Right atrium auricular region (tissue), 2 donors: ENCODE measurements at regions not wholly inside any gene's neighbourhood (a gene's known extent, or its start where the extent isn't known, plus 50 kb on each side); places are given as distances from the start of the nearest gene placed in this dataset.

Experiments
- DNase-seq: peaks from one replicate; pipeline ENCODE4 v3.0.0-alpha.2; 2019; ENCODE audit warnings: low spot score
- H3K27ac ChIP-seq, 2 donors: fragments of 200-600 bp; sonication (generic); 1 replicate in 1 of 2; 2 replicates in 1 of 2; pipeline ENCODE4 v1.5.1; 2016 to 2019
- H3K27me3 ChIP-seq, 2 donors: fragments of 200-600 bp; sonication (generic); one replicate each; pipeline versions ENCODE4 v1.5.1 to v1.6.0; 2017 to 2019
- H3K36me3 ChIP-seq: fragments of 200-600 bp; sonication (generic); one replicate; pipeline ENCODE4 v1.5.1; 2016
- H3K4me1 ChIP-seq, 2 donors: fragments of 200-600 bp; sonication (generic); one replicate each; pipeline versions ENCODE4 v1.5.1 to v1.6.0; 2017 to 2019
- H3K4me3 ChIP-seq, 2 donors: fragments of 200-600 bp; sonication (generic); 1 replicate in 1 of 2; 2 replicates in 1 of 2; pipeline ENCODE4 v1.5.1; 2017 to 2019; ENCODE audit warnings: mild to moderate bottlenecking in 1 of 2, moderate library complexity in 1 of 2
- H3K9me3 ChIP-seq, 2 donors: fragments of 200-600 bp; sonication (generic); one replicate each; pipeline ENCODE4 v1.5.1; 2019
- TF ChIP-seq, protein P1 (sequence below), 2 donors: fragments of 200-600 bp; sonication (generic); IDR thresholded peaks; one replicate each; pipeline ENCODE4 v1.5.1; 2019; ENCODE audit warnings: antibody characterized with exemption in 2 of 2

DNA sequence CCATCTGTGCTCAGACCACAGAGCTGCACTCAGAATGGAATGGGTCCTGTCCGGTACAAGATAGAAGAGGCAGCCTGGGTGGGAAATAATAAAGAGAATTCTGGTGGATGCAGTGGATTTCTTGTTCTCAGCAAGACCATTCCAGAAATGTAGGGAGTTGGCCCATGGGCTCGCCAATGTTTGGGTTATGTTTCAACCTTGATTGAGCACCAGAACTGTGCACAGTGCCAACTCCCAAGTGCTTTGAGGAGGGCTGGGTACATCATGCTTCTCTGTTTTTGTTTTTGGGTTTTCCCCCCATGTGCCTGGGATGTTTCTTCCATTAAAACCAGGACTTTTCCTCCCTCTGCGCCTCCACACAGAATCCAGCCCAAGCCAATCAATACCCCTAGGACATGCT lies 304.1 kb downstream of the TNS1 start:
- Histone ChIP-seq H3K4me3 (no peak overlapping the region), H3K36me3 (no peaks in the 10 kb centered on the region), H3K9me3 (no peaks in the 10 kb centered on the region), H3K27me3 (no peaks in the 10 kb centered on the region), H3K4me1 (no peaks in the 10 kb centered on the region), H3K27ac (no peak overlapping the region)
- TF ChIP-seq, protein P1, sequence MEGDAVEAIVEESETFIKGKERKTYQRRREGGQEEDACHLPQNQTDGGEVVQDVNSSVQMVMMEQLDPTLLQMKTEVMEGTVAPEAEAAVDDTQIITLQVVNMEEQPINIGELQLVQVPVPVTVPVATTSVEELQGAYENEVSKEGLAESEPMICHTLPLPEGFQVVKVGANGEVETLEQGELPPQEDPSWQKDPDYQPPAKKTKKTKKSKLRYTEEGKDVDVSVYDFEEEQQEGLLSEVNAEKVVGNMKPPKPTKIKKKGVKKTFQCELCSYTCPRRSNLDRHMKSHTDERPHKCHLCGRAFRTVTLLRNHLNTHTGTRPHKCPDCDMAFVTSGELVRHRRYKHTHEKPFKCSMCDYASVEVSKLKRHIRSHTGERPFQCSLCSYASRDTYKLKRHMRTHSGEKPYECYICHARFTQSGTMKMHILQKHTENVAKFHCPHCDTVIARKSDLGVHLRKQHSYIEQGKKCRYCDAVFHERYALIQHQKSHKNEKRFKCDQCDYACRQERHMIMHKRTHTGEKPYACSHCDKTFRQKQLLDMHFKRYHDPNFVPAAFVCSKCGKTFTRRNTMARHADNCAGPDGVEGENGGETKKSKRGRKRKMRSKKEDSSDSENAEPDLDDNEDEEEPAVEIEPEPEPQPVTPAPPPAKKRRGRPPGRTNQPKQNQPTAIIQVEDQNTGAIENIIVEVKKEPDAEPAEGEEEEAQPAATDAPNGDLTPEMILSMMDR (IDR thresholded peaks at IDR 0.05), result no peak
- no peak for DNase-seq

DNA sequence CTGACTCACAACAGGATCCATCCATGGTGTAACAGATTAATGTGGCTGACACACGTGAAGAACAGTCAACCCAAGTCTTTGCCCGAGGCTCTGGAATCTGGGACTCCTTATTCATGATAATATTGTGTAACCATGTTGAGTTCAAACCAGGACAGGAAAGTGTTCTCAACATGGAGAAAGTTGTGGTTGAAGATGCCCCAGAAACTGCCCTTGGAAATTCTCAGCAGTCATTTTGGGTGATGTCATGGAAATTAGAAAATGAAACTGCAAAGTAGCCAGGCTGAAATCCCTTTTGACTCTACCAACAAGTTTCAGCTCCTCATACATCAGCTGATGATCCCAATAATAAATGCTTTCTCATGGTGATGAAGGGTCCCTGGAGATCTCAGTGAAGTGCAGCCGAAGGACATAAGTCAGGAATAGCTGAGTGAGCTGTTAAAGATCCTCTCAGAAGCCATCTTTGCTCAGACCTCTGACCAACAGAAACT lies 307.7 kb downstream of the TNS1 start:
- H3K4me3 ChIP-seq, result no peak overlapping the region
- no peaks in the 10 kb centered on the region for H3K27me3 ChIP-seq
- TF ChIP-seq, protein P1 (IDR thresholded peaks at IDR 0.05), result no peak
- no peaks in the 10 kb centered on the region for H3K36me3 ChIP-seq
- peak; percentile 63 for DNase-seq
- H3K9me3 ChIP-seq, result no peaks in the 10 kb centered on the region
- peaks cover 0 to 13% of the 10 kb centered on the region in 2 donors for H3K4me1 ChIP-seq
- H3K27ac ChIP-seq, result peak overlapping the region; percentile 31 to 34

DNA sequence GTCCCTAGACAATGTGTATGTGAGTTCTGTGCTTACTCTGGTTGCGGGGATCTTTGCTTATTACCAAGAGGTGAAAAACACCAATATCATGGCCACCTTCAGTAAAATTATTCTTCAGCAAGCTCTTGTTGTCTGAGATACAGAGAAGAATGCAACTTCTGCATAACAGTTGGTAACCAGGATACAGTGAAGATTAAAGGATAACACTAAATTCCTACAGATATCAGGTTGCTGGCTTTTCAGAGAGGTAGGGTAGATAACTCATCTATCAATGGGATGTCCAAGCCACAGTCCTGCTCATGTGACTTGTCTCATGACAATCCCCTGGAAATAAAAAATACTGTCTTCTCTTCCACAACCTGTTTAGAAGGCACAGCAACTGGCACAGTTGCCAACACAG lies 308.5 kb downstream of the TNS1 start:
- peaks cover 0 to 13% of the 10 kb centered on the region in 2 donors for H3K4me1 ChIP-seq
- TF ChIP-seq, protein P1 (IDR thresholded peaks at IDR 0.05), result no peak
- H3K4me3 ChIP-seq, result no peak overlapping the region
- H3K9me3 ChIP-seq, result no peaks in the 10 kb centered on the region
- peak overlapping the region; percentile 1 to 34 for H3K27ac ChIP-seq
- no peaks in the 10 kb centered on the region for H3K36me3 ChIP-seq
- H3K27me3 ChIP-seq, result no peaks in the 10 kb centered on the region
- no peak for DNase-seq

DNA sequence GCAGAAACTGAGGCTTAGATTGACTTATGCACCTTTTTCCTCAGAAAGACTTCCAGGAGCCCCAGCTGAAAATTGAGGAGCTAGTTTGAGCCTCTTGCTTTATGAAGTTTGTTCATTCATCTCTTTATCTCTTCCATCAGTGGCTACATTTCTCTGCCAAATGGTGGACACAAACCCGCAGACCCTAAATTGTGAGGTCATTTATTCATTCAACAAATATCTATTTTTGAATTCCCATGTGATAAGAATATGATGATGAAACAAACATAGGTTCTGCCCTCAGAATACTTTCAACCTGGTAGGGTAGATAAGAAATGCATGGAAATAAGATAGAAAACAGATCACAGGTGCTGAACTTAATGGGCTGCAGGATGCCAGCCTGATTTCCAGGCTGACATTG lies 309.4 kb downstream of the TNS1 start:
- TF ChIP-seq, protein P1 (IDR thresholded peaks at IDR 0.05), result no peak
- Histone ChIP-seq H3K9me3 (no peaks in the 10 kb centered on the region), H3K36me3 (no peaks in the 10 kb centered on the region), H3K27ac (no peak overlapping the region), H3K27me3 (no peaks in the 10 kb centered on the region), H3K4me1 (peaks cover 0 to 13% of the 10 kb centered on the region in 2 donors), H3K4me3 (no peak overlapping the region)
- DNase-seq, result no peak

DNA sequence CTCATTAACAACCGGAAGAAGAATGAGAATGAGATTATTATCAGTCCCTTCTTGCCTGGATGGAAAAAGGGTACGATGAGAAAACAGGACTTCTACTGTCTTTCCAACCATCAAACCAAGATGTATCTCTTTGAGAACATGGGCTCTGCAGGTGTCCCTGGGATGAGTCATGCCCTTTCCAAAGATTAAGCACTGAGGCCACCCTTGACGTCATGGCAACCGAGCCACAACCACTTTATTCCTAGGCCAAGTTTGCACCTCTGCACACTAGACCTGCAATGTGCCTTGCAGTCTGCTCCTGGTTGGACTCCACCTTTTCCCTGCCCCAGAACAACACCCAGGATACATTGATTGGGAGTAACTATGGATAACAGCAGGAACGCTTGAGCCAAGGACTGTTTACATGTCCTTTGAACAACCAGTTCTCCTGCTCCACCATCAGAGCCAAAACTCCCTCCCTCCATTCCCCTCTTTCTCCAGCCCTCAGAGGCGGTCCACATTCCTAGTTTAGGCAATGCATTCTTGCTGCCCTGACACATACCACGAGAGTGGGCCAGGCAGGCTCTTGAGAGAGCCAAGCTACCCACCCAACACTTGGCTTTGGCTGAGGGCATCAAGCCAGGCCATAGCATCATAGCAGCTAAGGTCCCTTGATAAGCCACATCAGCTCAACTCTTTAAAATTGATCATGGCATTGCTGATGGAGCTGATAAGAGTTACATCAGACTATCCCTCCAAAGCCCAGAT lies 310.7 kb downstream of the TNS1 start:
- Histone ChIP-seq H3K4me3 (no peak overlapping the region), H3K4me1 (peaks cover 0 to 13% of the 10 kb centered on the region in 2 donors), H3K9me3 (no peaks in the 10 kb centered on the region), H3K36me3 (no peaks in the 10 kb centered on the region), H3K27me3 (no peaks in the 10 kb centered on the region), H3K27ac (peak overlapping the region in 1 of 2 donors; percentile 18)
- DNase-seq, result peak; percentile 81
- TF ChIP-seq, protein P1 (IDR thresholded peaks at IDR 0.05), result no peak
